ENCODE measurements at regions not wholly inside any gene's neighbourhood (a gene's known extent, or its start where the extent isn't known, plus 50 kb on each side); places are given as distances from the start of the nearest gene placed in this dataset.
"Not testable (repeated sequence)": the region's sequence is repeated elsewhere in the genome, so short reads cannot be mapped to it uniquely, and the experiment has no call there.

GRCh38 chr3:134704133-134704532 is 53.3 kb upstream of the KY start:
- in situ Hi-C loops (cut with HindIII; ENCODE audit: low pct_unique_long_range_greater_than_20kb, low sequenced_read_pairs): no loop called here
- DNase-seq (ENCODE audit: low read depth, low spot score): no peak

- DNase-seq (ENCODE audit: low read depth, low spot score): no peak
- in situ Hi-C loops (cut with HindIII; ENCODE audit: low pct_unique_long_range_greater_than_20kb, low sequenced_read_pairs): no loop called here
Measured at GRCh38 chr3:134704556-134704955, 53.7 kb upstream of the KY start.

GRCh38 chr3:134707908-134708597 is 57.2 kb upstream of the KY start:
- in situ Hi-C loops (cut with HindIII; ENCODE audit: low pct_unique_long_range_greater_than_20kb, low sequenced_read_pairs): no loop called here
- no peak for DNase-seq (ENCODE audit: low read depth, low spot score)

GRCh38 chr3:134708671-134709070 is 57.8 kb upstream of the KY start:
- DNase-seq (ENCODE audit: low read depth, low spot score): no peak

GRCh38 chr3:134709076-134709475 is 58.3 kb upstream of the KY start:
- in situ Hi-C loops (cut with HindIII; ENCODE audit: low pct_unique_long_range_greater_than_20kb, low sequenced_read_pairs): no loop called here
- no peak for DNase-seq (ENCODE audit: low read depth, low spot score)

More at GRCh38 chr3:134708671-134709070, 57.8 kb upstream of the KY start:
- in situ Hi-C loops (cut with HindIII; ENCODE audit: low pct_unique_long_range_greater_than_20kb, low sequenced_read_pairs): no loop called here

GRCh38 chr3:134709561-134710312 is 58.9 kb upstream of the KY start:
- in situ Hi-C loops (cut with HindIII; ENCODE audit: low pct_unique_long_range_greater_than_20kb, low sequenced_read_pairs): no loop called here
- DNase-seq (ENCODE audit: low read depth, low spot score): no peak

GRCh38 chr3:134710313-134710680 is 59.5 kb upstream of the KY start:
- in situ Hi-C loops (cut with HindIII; ENCODE audit: low pct_unique_long_range_greater_than_20kb, low sequenced_read_pairs): no loop called here
- no peak for DNase-seq (ENCODE audit: low read depth, low spot score)

GRCh38 chr3:134711284-134711683 is 60.5 kb upstream of the KY start:
- DNase-seq (ENCODE audit: low read depth, low spot score): peak; percentile 25
- in situ Hi-C loops (cut with HindIII; ENCODE audit: low pct_unique_long_range_greater_than_20kb, low sequenced_read_pairs): no loop called here

- in situ Hi-C loops (cut with HindIII; ENCODE audit: low pct_unique_long_range_greater_than_20kb, low sequenced_read_pairs): no loop called here
- DNase-seq (ENCODE audit: low read depth, low spot score): no peak
Measured at GRCh38 chr3:134713671-134714070, 62.8 kb upstream of the KY start.

GRCh38 chr3:134718726-134719125 is 67.9 kb upstream of the KY start:
- in situ Hi-C loops (cut with HindIII; ENCODE audit: low pct_unique_long_range_greater_than_20kb, low sequenced_read_pairs): no loop called here
- DNase-seq (ENCODE audit: low read depth, low spot score): no peak

- in situ Hi-C loops (cut with HindIII; ENCODE audit: low pct_unique_long_range_greater_than_20kb, low sequenced_read_pairs): no loop called here
- DNase-seq (ENCODE audit: low read depth, low spot score): no peak
Measured at GRCh38 chr3:134721214-134721613, 70.4 kb upstream of the KY start.

- in situ Hi-C loops (cut with HindIII; ENCODE audit: low pct_unique_long_range_greater_than_20kb, low sequenced_read_pairs): no loop called here
- no peak for DNase-seq (ENCODE audit: low read depth, low spot score)
Measured at GRCh38 chr3:134722969-134723368, 72.1 kb upstream of the EPHB1 start.

- DNase-seq (ENCODE audit: low read depth, low spot score): no peak
- in situ Hi-C loops (cut with HindIII; ENCODE audit: low pct_unique_long_range_greater_than_20kb, low sequenced_read_pairs): no loop called here
Measured at GRCh38 chr3:134729649-134730048, 65.4 kb upstream of the EPHB1 start.

GRCh38 chr3:134737516-134737915 is 57.5 kb upstream of the EPHB1 start:
- no peak for DNase-seq (ENCODE audit: low read depth, low spot score)
- in situ Hi-C loops (cut with HindIII; ENCODE audit: low pct_unique_long_range_greater_than_20kb, low sequenced_read_pairs): no loop called here

- in situ Hi-C loops (cut with HindIII; ENCODE audit: low pct_unique_long_range_greater_than_20kb, low sequenced_read_pairs); DNase-seq (ENCODE audit: low read depth, low spot score): not testable (repeated sequence)
Measured at GRCh38 chr3:134740077-134740476, 55.0 kb upstream of the EPHB1 start.

- DNase-seq (ENCODE audit: low read depth, low spot score): no peak
- in situ Hi-C loops (cut with HindIII; ENCODE audit: low pct_unique_long_range_greater_than_20kb, low sequenced_read_pairs): no loop called here
Measured at GRCh38 chr3:134742202-134742601, 52.9 kb upstream of the EPHB1 start.

GRCh38 chr3:134743006-134743405 is 52.1 kb upstream of the EPHB1 start:
- DNase-seq (ENCODE audit: low read depth, low spot score): no peak
- in situ Hi-C loops (cut with HindIII; ENCODE audit: low pct_unique_long_range_greater_than_20kb, low sequenced_read_pairs): no loop called here
